NOMO-1 treated with DMSO at 0.1 percent for 48 hours (cell line): ENCODE measurements at regions not wholly inside any gene's neighbourhood (a gene's known extent, or its start where the extent isn't known, plus 50 kb on each side); places are given as distances from the start of the nearest gene placed in this dataset.
A peak's percentile ranks its signal among the peaks of the same experiment; 100 is the strongest.
"Not testable (repeated sequence)": the region's sequence is repeated elsewhere in the genome, so short reads cannot be mapped to it uniquely, and the experiment has no call there.

Experiments used
- DNase-seq: peaks from one replicate; lab custom pipeline; 2025; ENCODE audit not compliant: unreplicated experiment; lab: John Stamatoyannopoulos, UW

- DNase-seq, result peak; percentile 90
Observed at GRCh38 chr10:71108042-71108441, 104.3 kb upstream of the UNC5B start.

DNA sequence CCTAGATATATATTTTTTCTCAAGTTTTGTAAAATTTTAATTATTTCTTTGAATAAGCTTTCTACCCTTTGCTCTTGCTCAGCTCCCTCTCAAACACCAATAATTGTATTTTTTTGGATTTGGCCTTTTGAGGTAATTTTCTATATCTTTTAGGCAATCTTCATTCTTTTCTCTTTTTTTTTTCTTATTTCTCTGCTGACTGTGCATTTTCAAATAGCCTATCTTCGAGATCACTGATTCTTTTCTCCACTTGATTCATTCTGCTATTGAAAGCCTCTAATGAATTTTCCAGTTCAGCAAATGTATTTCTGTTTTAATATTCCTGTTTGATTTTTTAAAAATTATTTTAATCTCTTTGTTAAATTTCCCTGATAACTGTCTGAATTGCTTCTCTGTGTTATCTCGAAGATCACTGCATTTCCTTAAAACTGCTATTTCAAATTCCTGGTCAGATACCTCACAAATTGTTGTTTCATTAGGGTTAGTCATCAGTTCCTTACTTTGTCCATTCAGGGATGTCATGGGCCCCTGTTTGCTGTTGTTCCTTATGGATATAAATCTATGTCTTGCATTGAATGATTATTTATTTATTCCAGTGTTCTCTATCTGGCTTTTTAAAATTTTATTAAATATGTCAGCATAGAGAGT is 100.1 kb upstream of the UNC5B start:
- no peak for DNase-seq

GRCh38 chr10:71116426-71116825 is 95.9 kb upstream of the UNC5B start:
- DNase-seq, result no peak

GRCh38 chr10:71117589-71117988 is 94.8 kb upstream of the UNC5B start:
- DNase-seq, result not testable (repeated sequence)

- DNase-seq, result no peak
Observed at GRCh38 chr10:71123023-71123422, 89.3 kb upstream of the UNC5B start.

DNA sequence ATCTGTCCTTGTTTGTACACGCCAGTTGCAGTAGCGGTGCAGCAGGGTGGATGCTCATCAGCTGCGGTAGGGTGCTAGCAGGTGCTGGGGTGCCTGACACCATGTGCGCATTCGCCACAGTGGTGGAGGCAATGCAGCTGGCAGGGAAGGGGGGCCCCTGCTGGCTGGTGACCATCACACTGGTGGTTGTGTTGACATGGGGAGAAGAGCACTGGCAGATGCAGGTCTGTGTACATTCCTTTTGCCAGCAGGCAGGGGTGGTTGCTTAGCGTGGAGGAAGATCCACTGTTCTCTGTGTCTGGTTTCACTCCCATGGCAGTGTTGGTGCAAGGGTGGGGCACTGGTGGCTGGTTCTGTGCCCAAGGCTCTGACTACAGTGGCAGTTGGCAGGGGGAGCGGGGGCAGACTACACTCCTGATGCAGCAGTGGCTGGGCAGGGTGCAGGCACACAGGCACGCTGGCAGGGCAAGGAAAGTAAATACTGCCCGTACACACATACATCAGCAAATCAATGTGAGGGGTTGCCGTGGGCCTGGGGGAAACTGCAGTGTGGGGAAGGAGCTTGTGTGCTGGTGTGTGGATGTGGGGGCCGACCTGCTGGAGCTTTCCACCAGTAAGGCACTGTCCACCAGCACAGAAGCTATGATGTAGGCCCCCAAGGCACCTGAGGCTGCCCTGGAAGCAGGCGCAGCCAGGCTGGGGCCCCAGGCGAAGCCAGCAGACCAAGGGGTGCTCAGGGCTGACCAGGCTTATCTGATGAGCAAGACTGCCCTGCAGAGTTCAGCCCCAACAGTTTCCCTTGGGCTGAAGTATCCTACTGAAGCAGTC is 87.2 kb upstream of the UNC5B start:
- DNase-seq, result no peak

DNA sequence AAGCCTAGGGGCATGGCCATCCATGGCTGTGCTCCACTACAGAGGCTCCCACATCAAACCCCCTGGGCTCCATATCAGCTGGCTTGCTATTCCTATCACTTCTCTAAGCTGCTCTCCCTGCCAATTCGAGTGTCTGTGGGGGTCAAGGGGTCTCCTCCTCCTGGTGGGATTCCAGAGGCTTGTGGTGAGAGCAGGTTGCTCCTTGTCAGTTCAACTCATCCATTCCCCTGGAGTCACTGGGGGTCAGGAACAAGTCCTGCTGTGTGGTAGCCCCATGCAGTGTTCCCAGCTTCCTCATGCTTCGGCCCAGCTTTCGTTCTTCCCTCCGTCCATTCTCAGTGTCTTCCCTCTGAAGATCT is 86.6 kb upstream of the UNC5B start:
- DNase-seq, result no peak

GRCh38 chr10:71126432-71126831 is 85.9 kb upstream of the UNC5B start:
- no peak for DNase-seq

DNA sequence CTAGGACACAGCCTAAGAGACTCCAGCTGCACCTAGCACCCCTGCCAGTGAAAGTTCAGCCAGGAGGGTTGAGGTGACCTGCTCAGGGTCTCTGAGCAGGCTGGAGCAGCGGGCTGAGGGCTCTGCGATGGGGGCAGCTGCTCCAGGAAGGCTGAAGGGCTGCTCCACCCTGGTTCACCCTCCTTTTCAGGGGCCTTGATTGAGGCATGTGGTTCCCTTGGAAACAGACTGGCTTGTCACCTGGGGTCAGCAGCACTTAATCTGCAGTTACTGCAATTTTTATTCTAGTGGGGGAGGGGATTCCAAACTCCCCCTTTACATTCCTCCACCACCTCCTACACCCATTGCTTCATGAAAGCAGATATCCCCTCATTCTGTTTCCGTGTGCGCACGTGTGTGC is 85.3 kb upstream of the UNC5B start:
- no peak for DNase-seq

- DNase-seq, result no peak
Observed at GRCh38 chr10:71127773-71128172, 84.6 kb upstream of the UNC5B start.

GRCh38 chr10:71128311-71128980 is 83.9 kb upstream of the UNC5B start:
- DNase-seq, result peak; percentile 34

DNA sequence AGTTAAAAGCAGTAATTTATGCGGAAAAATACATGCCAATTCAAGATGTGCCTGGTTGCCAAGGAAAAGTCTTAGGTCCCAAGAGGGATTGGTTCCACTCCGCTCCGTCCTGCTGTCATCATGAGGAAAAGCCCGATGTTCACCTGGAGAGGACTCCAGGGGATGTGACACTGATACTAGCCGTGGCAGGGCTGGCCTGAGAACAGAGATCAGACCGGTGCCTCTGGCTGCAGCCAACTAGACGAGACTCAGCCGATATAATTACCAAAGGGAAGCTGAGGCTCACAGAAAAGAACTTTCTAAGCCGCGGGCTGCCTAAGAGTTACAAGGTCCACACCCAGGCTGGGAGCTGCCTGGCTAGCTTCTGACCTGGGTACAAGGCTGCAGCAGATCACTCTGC is 81.3 kb upstream of the UNC5B start:
- DNase-seq, result no peak

DNA sequence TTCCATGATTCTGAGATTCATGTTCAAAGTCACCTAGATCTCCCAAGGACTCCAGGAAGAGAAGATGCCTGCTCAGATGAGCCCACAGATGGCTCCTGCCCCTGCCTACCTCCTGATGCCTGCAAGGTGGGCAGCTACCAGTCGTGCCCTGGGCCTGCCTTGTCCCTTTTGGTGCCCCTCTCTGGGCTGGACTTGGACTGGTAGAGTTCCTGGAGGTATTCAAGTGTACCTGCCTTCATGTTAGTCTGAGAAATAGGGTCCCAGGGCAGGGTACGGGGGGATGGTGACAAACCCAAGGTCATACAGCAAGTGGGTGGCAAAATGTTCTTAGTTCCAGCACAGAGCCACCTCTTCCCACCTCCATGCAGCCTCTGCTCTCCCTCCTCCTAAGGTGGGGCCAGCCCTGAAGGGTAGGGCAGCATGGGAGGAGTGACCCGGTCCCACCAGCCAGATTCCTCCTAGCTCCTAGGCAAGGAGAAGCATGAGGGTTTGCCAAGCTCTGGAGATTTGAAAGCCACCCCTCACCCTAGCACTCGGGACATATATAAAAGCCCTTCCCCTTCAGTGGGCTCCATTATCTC is 80.8 kb upstream of the UNC5B start:
- DNase-seq, result no peak

DNA sequence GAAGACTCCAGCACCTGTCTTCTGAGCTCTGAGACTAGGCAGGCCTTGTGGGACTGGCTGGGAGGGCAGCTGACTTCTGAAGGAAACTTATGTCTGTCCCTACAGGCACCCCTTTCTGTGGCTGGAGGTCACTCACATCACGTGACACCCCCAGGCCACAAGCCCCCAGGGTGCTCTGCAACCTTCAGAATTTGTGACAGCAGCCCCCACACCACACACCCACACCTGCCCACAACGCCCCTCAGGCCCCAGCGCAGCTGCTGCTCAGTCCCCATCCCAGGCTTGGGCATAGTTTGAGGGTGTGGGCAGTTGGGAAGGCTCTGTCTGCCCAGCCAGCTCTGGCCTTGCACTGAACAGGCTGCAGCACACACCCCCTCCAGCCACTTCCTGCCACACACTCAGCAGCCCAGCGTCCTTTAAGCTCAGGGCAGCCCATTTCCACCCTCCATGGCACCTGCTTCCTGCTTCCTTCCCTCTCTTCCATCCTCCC is 80.0 kb upstream of the UNC5B start:
- no peak for DNase-seq

DNA sequence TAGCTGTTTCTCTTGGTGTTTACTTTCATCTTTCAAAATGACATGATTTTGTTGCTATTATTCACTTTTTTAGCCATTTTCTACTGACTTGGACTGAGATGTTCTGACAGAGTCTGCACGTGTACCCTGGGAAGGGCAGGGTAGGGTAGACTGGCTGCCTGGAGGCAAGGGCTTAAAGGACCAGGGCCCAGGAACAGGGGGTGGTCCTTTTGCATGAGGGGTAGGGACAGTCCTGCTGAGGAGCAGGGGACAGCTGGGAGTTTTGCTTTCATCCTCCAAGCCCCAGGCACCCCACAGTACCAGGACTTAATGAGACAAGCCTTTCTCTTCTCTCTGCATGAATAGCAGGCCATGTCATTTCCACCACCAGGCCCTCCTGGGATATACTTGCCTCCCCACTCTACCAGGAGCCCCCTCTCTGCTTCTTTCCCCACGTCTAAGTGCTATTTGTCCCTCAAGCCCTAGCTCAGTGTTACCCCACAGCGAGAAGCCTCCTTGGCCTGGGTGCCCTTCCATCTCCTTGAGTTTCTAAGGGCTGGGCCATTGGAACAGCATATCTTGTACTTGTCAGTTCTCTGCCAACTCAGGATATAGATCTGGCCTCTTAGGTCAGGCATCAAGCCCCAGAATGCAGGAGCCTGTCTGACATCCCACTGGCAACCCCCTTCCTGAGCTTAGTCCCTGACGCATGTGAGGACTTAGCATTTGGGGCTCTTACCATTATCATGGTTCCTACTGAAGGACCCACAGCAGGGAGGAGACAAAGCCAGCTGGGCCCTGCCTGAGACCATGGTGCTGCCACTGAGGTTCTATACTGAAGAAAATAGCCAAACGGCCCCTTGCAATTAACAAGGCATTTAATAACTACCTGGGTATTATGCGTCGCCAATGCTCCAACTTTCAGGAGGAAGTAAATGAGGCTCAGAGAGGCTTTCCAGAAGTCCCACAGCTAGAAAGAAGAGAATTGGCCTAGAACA is 78.4 kb upstream of the UNC5B start:
- DNase-seq, result no peak

DNA sequence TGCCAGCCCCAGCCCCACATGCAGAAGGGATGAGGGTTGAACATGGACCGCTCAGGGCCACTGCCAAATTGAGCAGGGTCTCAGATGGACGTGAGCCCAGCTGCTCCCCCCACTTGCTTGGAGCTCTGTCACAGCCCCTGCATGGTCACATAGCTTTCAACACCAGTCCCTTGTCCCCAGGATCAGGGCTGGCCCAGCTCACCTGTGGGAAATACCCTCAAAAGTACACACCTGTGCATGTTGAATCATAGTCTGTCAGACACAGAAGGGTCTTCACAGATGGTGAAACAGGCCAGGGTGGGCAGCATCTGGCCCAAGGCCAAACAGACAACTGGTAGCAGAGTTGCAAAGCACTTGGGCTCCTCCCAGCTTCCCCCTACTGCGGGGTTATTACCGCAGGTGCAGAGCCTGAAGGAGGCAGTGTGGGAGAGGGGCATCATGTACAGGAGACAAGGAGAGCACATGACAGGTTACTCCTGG is 77.6 kb upstream of the UNC5B start:
- no peak for DNase-seq

- no peak for DNase-seq
Observed at GRCh38 chr10:71135236-71135635, 77.1 kb upstream of the UNC5B start.

DNA sequence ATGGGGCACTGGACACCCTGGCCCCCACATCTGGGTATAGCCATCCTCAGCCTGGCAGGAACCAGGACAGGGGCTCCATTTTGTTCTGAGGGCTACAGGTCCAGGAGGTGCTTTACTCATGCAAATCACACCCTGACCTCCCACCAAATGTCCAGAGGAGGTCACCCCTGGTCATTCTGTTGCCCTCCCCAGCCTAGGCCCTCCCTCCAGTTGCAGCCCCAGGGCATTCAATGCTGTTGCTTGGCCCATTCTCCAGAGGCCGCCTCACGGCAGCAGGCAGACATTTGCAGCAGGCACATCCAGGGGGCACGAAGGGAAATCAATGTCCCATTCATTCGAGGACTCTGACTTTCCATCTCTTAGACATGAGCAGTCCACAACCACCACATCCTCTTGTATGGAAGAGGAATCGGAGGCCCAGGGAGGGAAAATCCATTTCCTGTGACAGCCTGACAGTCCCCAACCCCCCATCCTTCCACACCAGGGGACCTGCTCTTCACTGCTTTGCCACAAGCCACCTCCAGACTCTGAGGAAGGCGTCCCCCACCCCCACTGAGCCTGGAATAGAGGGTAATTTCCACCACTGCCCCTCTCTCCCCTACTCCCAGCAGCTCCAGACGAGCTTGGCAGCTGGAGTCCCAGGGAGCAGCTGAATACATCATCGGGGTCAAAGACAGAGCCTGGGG is 76.2 kb upstream of the UNC5B start:
- DNase-seq, result no peak

GRCh38 chr10:71137701-71138100 is 74.7 kb upstream of the UNC5B start:
- no peak for DNase-seq
